HG03060 (cell line): ENCODE measurements at regions not wholly inside any gene's neighbourhood (a gene's known extent, or its start where the extent isn't known, plus 50 kb on each side); places are given as distances from the start of the nearest gene placed in this dataset.
A peak's percentile ranks its signal among the peaks of the same experiment; 100 is the strongest.

ENCODE experiments used
- ATAC-seq: cut with Tn5 transposase; IDR thresholded peaks from one replicate; pipeline ENCODE4 v1.9.1; 2021; ENCODE audit warnings: low read depth, moderate number of reproducible peaks; ENCODE audit not compliant: unreplicated experiment

GRCh38 chr18:41391616-41392595 is 563.1 kb upstream of the PIK3C3 start:
- ATAC-seq, result no peak

DNA sequence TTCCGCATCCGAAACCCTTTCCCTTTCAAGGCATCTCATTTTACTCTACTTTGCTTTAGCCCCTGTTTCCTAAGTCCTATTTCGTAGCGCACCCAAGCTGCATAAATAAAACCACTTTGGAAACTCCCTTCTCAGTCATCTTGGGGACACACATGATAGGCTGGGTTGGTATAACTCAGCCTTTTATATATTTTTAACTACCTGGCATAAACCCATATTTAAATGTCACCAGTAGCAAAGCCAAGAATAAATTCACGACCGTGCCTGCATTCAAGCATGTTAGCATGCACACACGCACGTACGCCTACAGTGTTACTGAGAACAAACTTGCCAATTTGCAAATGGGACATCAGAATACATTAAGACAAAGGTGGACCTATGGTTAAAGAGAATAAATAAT is 564.7 kb upstream of the PIK3C3 start:
- peak; percentile 89 for ATAC-seq

- ATAC-seq, result no peak
Observed at GRCh38 chr18:41378598-41378997, 576.4 kb upstream of the PIK3C3 start.

DNA sequence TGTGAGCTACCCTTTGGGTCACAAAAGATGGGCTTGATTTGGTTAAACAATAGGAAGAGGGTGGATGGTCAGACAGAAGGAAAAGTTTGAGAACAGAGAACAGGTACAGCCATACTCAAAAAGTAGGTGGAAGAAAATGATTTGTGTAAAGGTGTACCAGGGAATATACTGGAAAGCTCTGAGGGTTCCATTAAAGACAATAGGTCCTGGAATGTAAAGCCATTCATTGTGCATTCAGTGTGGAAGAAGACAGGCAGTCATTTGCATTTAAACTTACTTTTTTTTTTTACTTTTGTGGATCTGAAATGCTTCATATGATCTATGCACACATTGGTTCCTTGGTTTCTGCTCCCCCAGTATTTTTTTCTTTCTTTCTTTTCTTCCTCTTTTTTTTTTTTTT is 581.4 kb upstream of the PIK3C3 start:
- ATAC-seq, result no peak

DNA sequence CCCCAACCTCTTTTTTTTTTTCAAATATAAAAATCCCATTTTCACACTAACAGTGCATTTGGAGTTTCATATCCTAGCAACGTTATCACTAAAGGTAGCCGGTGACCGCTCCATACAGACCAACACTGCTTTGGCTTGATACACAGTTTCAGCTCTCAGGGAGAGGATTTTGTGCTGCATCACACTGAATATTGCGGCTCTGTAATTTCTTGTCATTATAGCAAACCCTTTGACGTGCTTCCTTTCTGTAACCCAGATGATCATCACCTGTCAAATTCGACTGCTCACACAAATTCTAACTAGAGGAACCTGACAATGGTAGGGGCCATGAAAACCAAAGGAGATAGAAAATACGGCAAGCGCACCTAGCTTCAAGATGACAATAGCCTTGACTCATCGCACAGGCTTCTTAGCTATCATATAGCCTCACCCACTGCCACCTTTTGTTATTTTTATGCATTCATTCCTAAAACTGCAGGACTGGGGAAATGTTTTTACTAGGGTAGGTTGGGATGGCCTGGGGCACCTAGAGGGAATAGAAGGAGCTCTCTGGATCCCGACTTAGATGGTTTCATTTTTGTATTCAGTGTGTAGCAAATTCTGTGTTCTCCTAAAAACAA is 582.9 kb upstream of the PIK3C3 start:
- no peak for ATAC-seq

GRCh38 chr18:41371156-41372045 is 583.6 kb upstream of the PIK3C3 start:
- no peak for ATAC-seq

DNA sequence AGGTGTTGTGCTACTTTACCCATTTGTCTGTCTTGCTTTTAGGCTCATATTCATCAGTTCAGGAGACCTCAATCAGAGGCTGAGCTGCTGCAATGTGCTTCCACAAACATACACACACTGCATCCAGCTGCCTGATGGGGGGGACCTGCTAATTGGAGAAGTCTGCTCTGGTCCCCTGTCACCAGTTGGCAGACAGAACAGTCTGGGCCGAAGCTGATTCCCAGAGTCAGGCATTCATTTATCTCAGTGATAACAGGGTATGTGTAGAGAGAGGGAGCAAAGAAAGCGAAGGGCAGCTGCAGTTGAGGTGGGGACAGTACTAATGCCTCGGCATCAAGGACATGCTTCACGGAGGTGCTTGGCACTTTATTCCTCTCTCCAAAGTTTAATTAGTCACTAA is 584.3 kb upstream of the PIK3C3 start:
- ATAC-seq, result no peak

DNA sequence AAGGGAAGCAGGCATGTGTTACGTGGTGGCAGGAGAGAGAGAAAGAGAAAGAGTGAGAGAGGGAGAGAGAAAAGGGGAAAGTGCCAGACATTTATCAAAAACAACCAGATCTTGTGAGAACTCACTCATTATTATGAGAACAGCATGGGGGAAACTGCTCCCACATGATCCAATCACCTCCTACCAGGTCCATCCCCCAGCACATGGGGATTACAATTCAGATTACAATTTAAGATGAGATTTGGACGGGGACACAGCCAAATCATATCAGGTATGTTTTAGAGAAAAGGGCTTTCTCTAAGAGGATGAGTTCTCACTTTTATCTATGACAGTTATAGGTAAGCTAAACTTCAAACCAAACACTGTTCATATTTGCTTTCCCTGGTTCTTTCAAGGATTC is 597.3 kb upstream of the PIK3C3 start:
- no peak for ATAC-seq

DNA sequence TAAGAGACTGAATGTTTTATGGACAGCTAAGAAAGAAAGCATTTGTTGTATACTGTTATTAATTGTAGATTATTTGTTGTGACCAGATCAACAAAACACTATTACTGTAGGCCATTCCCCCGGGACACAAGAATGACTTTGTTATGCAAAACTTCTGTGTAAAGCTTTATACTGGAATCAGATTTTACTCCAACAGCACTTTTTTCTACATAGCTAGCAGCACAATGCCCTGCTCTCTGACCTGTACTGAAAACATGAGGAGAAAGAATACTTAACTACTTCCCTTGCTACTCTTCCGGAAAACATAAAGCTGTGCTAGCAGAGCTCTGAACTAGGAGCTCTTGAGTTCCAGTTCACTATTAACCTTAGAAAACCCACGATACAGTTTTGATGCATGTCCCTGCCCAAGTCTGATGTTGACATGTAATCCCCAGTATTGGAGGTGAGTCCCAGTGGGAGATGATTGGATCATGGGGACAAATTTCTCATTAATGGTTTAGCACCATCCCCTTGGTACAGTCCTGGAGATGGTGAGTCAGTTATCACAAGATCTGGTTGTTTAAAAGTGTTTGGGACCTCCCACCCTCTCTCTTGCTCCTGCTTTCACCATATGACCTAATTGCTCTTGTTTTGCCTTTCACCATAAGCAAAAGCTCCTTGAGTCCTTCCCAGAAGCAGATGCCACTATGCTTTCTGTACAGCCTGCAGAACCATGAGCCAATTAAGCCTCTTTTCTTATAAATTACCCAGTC is 601.1 kb upstream of the PIK3C3 start:
- no peak for ATAC-seq

- no peak for ATAC-seq
Observed at GRCh38 chr18:41351430-41351829, 603.6 kb upstream of the PIK3C3 start.

DNA sequence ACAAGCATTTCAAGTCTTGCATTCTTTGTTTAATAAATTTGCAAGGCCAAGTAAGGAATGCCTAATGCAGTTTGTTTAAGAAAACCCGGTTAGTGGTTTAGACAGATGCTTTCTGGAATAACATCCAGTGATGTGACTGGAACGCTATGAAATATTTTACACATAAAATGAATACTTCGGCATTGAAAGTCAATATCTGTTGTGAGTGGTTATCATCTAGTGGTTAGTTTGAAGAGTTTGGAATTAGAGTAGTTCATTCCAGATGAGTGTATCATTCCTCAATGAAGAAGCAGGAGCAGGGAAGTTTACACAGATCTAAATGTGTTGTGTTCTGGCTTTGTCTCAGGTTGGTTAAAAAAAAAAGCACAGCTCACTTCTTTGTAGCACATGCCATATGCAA is 608.0 kb upstream of the PIK3C3 start:
- ATAC-seq, result no peak

GRCh38 chr18:41343808-41344207 is 611.2 kb upstream of the PIK3C3 start:
- ATAC-seq, result no peak

DNA sequence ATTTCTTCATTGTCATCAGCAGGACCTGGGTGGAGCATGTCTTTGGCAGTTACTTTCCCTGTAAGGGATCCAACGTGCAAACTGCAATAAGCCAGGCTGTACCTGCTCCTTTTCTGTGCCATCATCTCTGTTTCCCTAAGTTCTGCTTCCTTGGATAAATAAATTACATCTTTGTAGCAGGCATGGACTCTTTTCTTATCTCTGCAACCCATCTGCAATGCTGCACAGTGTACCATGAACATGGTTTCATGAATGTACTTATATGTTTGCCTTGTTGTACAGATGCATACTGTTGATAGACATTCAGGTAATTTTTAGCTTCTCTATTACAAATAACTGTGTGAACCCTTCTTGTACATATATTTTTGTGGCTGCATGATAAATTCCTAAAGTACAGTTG is 616.7 kb upstream of the PIK3C3 start:
- ATAC-seq, result no peak

GRCh38 chr18:41331661-41332060 is 623.4 kb upstream of the PIK3C3 start:
- no peak for ATAC-seq

- ATAC-seq, result no peak
Observed at GRCh38 chr18:41326311-41326710, 628.7 kb upstream of the PIK3C3 start.

DNA sequence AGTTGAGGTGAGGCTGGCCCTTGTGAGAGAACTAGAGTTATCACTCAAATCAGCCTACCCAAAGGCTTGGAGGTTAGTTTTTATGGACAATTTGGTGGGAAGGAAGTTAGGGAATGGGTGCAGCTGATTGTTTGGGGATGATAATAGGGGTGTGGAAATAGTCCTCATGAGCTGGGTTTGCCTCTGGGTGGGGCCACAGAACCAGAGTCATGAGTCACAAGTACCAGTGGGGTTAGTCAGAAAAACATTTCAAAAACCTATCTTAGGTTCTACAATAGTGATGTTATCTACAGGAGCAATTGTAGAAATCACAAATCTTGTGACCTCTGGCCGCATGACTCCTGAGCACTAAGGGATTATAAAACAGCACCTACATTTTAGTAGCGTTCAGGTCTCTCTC is 630.1 kb upstream of the PIK3C3 start:
- no peak for ATAC-seq

DNA sequence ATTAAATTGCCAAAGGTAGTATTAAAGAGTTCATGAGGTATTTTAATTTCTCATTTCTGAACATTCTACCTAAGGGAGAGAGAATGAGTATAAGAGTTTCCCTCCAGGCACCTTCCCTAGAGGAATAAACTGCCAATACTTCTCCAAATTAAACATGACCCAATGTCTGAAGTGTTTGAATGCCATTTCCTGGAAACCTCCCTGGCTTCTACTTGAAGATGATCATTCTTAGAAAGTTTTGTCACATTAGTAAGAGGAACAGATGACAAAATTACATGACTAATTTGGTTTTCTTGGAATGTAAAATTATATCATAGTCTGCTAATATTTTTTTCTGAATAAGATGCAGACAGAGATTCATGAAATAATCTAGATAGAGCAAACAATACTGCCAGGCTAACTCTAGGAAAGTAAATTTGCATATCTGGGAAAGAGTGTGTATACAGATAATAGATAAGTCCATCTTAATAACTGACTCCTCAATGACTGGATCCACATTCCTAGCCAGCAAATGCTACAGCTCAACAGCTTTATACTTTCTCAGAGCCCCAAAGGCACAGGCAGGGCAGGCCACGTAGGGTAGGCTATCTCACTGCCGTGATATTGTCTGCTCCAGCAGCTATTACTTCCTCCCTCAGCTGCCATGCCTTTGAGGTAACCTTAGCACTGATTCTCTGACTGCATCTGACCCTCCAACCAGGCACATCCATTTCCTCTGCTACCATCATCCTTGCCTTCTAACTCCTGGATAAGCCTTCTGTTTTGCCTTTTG is 630.8 kb upstream of the PIK3C3 start:
- no peak for ATAC-seq

GRCh38 chr18:41323044-41323443 is 632.0 kb upstream of the PIK3C3 start:
- no peak for ATAC-seq

DNA sequence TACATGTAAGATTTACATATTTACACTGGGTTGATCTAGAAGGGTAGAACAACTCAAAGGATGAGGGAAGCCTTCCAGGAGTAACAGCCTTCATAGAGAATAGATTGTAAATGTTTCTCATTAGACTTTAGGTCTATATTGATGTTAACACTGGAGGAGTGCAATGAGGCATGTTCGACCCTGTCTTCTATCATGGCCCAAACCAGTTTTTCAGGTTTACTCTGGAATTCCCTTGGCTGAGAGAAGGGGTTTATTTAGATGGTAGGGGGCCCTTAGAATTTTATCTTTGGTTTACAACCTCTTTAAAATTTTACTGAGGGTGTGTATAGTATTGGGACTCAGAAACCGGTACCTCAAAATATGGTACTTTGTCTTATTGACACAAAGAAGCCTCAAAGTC is 634.9 kb upstream of the PIK3C3 start:
- no peak for ATAC-seq

DNA sequence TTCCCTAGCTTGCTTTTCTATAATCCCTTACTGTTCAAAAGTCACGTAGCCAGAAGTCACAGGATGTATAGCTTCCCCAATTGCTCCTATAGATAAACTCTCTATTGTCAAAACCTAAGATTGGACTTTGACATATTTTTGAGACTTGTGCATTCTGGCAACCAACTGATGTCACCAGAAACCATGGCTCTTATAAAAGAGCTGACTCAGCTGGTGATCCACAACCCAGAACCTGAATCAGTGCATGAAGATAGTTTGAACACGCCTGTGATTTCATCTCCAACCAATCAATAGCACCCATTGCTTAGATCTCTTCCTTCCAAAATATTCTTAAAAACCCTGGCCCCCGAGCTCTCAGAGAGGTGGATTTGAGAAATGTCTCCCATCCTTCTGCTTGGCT is 639.9 kb upstream of the PIK3C3 start:
- ATAC-seq, result no peak
